Esophagus muscularis mucosa (tissue), 4 donors: ENCODE measurements at regions not wholly inside any gene's neighbourhood (a gene's known extent, or its start where the extent isn't known, plus 50 kb on each side); places are given as distances from the start of the nearest gene placed in this dataset.

ENCODE experiments used
- CTCF ChIP-seq, 3 experiments: fragments of 200-600 bp in 2 of 3; fragments of 450-650 bp in 1 of 3; sonication (generic) in 2 of 3; IDR thresholded peaks; one replicate each; pipeline ENCODE4 v1.5.1; 2017 to 2019; ENCODE audit warnings: antibody characterized with exemption in 3 of 3, mild to moderate bottlenecking in 2 of 3, moderate library complexity in 1 of 3
- EP300 ChIP-seq: sonication (generic); formaldehyde crosslinking; IDR thresholded peaks from one replicate; pipeline ENCODE4 v1.6.1; 2017; ENCODE audit warnings: antibody characterized with exemption
- POLR2A ChIP-seq: fragments of 450-650 bp; IDR thresholded peaks from one replicate; pipeline ENCODE4 v1.6.1; 2017; ENCODE audit warnings: antibody characterized with exemption, moderate library complexity, mild to moderate bottlenecking, low read depth
- POLR2AphosphoS5 ChIP-seq, 2 donors: sonication (generic); formaldehyde crosslinking; IDR thresholded peaks; one replicate each; pipeline ENCODE4 v1.6.1; 2017; ENCODE audit warnings: antibody characterized with exemption in 2 of 2

- TF ChIP-seq POLR2A (no peak), CTCF (IDR thresholded peaks at IDR 0.05) (no peak), POLR2AphosphoS5 (IDR thresholded peaks at IDR 0.05) (no peak), EP300 (no peak)
Measured at GRCh38 chr10:117805139-117805538, 241.6 kb downstream of the RAB11FIP2 start.
